Gastroesophageal sphincter (tissue), 3 donors: ENCODE measurements at regions not wholly inside any gene's neighbourhood (a gene's known extent, or its start where the extent isn't known, plus 50 kb on each side); places are given as distances from the start of the nearest gene placed in this dataset.

Source experiments
- EP300 ChIP-seq: sonication (generic); formaldehyde crosslinking; IDR thresholded peaks from one replicate; pipeline ENCODE4 v1.6.1; 2017; ENCODE audit warnings: antibody characterized with exemption, mild to moderate bottlenecking
- POLR2A ChIP-seq, 2 donors: fragments of 450-650 bp; IDR thresholded peaks; one replicate each; pipeline ENCODE4 v1.6.1; 2017; ENCODE audit warnings: antibody characterized with exemption in 2 of 2, mild to moderate bottlenecking in 2 of 2, moderate library complexity in 1 of 2
- POLR2AphosphoS5 ChIP-seq: sonication (generic); formaldehyde crosslinking; IDR thresholded peaks from one replicate; pipeline ENCODE4 v1.6.1; 2017; ENCODE audit warnings: antibody characterized with exemption
- TF ChIP-seq, protein P1 (sequence below), 4 experiments: fragments of 200-600 bp in 2 of 4; fragments of 450-650 bp in 2 of 4; sonication (generic) in 1 of 4; IDR thresholded peaks; one replicate each; pipeline ENCODE4 v1.5.1; 2017 to 2019; ENCODE audit warnings: antibody characterized with exemption in 4 of 4, mild to moderate bottlenecking in 2 of 4, moderate library complexity in 2 of 4

DNA sequence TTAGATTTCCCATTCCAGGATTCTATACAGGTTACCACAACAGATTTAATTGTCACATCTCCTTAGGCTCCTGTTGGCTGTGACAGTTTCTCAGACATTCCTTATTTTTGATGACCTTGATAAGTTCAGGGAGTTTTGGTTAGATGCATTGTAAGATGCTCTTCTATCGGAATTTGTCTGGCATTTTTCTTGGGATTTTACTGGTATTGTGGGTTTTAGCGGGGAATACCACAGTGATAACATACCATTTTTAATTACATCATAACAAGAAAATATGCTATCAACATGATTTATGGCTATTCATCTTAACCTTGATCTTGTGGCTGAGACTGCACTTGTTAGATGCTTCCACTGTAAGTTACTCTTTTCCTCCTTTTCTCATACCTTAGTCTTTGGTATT lies 217.5 kb upstream of the PPFIA2 start:
- no peak for TF ChIP-seq EP300
- TF ChIP-seq, protein P1, sequence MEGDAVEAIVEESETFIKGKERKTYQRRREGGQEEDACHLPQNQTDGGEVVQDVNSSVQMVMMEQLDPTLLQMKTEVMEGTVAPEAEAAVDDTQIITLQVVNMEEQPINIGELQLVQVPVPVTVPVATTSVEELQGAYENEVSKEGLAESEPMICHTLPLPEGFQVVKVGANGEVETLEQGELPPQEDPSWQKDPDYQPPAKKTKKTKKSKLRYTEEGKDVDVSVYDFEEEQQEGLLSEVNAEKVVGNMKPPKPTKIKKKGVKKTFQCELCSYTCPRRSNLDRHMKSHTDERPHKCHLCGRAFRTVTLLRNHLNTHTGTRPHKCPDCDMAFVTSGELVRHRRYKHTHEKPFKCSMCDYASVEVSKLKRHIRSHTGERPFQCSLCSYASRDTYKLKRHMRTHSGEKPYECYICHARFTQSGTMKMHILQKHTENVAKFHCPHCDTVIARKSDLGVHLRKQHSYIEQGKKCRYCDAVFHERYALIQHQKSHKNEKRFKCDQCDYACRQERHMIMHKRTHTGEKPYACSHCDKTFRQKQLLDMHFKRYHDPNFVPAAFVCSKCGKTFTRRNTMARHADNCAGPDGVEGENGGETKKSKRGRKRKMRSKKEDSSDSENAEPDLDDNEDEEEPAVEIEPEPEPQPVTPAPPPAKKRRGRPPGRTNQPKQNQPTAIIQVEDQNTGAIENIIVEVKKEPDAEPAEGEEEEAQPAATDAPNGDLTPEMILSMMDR (IDR thresholded peaks at IDR 0.05) = no peak
- no peak for TF ChIP-seq POLR2A (IDR thresholded peaks at IDR 0.05)
- no peak for TF ChIP-seq POLR2AphosphoS5
